Fibroblast of skin of scalp (primary cell): ENCODE measurements at regions not wholly inside any gene's neighbourhood (a gene's known extent, or its start where the extent isn't known, plus 50 kb on each side); places are given as distances from the start of the nearest gene placed in this dataset.

ENCODE experiments used
- DNase-seq: peaks from one replicate; pipeline ENCODE4 v3.0.0-alpha.2; 2013

DNA sequence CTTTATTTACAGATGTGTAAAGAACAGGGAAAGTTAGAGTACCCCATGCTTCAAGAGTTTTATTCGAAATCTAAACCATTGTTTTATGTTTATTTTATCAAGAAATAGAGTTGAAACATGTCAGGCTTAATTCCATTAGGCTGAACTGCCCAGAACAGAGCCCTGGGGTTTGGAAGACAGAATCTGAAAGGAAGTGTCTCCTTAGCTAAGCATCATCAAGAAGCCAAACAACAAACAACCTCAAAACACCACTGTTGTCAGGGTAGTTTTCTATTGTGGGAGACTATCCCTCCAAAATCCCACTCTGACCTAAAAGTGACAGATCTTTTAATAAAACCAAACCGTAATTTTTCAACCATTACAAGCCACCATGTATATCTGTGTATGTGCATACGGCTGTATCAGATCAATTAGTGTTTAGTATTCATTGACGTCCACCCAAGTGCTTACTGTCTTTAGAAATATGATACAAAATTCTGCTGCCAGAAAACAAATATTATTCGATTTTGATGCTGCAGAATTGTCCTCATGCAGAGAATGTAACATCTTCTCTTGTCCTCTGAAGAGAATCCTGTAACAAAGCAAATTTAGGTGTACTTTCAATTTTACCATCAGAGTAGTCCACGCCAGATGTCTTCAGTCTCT, 271.9 kb upstream of the TMEM161B start:
- no peak for DNase-seq

GRCh38 chr5:88539693-88540365, 271.2 kb upstream of the TMEM161B start:
- DNase-seq, result no peak

- DNase-seq, result no peak
Observed at GRCh38 chr5:88539026-88539425, 270.4 kb upstream of the TMEM161B start.

- DNase-seq, result no peak
Observed at GRCh38 chr5:88536146-88536545, 267.5 kb upstream of the TMEM161B start.

DNA sequence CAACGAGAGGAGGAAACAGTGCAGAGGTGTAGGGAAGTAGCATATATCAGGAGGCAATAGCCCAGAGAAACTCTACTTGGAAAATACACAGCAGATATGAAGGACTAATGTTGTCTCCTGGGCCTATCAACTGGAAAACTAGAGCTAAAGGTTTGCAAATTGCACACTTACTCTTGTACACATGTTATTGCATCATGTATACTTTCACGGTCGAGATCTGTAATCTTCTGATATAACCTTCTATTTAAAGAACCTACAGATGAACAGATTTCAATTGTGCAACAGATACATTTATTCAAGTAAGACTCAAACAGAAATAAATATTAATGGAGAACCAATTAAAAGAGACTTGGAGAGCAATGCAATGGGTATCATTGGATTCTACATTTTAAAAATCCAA, 256.3 kb upstream of the TMEM161B start:
- no peak for DNase-seq

- no peak for DNase-seq
Observed at GRCh38 chr5:88519066-88519465, 250.4 kb upstream of the TMEM161B start.

- peak; percentile 41 for DNase-seq
Observed at GRCh38 chr5:88518131-88519016, 249.7 kb upstream of the TMEM161B start.

DNA sequence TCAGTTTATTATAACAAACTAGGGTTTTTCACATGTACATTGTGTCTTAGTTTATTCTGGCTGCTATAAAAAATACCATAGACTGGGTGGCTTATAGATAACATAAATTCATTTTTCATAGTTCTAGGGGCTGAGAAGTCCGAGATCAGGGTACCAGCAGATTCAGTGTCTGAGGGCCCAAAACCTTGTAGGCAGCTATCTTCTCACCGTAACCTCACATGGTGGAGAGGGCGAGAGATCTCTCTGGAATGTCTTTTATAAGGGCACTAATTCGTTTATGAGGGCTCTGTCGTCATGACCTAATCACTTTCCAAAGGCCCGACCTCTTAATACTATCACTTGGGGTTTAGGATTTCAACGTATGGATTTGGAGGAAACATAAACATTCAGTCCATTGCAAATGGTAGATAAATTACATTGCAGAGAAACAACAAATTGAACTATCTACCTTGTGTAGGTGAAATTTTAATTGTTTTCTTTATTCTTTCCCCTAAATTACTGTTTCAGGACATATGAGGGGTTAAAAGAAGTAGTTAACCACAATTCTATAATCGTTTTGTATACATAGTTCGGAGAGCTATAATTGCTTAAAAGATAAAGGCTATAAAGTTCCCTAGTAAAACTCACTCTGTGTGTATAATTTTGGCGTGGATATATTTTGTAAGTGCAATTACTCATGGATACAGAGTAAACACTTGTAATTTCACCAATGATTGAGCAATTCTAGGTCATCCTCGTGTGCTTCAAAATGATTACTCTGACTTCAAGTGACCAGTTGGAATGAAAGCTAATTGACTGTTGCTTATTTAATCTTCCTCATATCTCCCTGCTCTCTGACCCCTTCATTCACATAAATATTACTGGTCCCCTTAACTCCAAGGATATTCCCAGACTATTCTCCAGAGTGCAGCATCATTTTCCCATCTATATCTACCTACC, 247.5 kb upstream of the TMEM161B start:
- no peak for DNase-seq

DNA sequence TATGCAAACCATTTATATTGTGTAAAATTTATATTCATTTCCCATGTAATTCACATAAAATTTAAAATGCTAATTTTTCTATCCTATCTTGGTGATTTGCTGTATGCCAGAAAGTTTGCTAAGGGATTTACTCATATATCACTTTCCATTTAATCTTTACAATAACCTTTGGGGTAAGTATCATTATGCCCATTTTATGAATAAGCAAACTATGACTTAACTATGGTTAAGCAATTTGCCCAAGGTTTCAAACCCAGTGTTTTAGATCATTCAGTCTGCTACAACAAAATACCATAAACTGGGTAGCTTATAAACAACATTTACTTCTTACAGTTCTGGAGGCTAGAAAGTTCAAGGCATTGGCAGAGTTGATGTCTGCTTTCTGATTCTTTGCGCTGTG, 246.4 kb upstream of the TMEM161B start:
- DNase-seq, result no peak

DNA sequence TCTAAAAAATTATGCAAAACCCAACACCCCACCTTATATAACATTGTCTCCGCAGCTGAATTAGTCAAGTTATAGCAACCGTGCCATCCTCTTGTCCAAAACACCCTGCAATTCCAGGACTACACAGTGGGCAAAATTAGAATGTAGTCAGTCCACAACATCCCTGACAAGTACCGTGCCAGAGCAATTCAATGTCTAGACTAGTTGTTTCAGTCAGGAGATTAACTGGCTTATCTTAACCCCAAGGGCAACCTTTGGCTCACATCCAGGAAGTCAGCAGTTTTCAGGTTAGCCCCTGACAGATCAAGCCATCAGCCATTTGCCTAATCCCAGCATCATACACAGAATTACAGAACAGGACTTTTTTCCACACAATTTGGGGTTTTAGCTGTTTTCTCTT, 240.8 kb upstream of the TMEM161B start:
- no peak for DNase-seq

DNA sequence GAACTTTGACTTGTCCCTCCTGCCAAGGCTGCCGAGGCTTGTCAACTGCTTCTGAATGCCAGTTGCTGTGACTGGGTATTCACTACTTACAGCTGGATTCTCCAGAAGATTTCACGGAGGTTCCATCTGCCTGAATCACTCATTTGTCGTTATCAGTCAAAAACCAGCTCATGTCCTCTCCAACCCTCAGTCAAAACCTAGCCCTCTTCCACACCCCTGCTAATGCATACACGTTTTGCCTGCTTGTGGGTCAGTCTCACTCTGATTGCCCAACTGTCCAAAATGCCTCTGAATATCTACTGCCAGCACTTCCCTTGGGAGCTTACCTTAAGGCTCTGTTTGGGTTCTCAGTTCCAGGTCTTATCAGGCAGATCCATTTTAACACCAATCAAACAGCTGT, 238.6 kb upstream of the TMEM161B start:
- no peak for DNase-seq

- DNase-seq, result no peak
Observed at GRCh38 chr5:88503406-88503805, 234.8 kb upstream of the TMEM161B start.

- no peak for DNase-seq
Observed at GRCh38 chr5:88503041-88503345, 234.3 kb upstream of the TMEM161B start.

DNA sequence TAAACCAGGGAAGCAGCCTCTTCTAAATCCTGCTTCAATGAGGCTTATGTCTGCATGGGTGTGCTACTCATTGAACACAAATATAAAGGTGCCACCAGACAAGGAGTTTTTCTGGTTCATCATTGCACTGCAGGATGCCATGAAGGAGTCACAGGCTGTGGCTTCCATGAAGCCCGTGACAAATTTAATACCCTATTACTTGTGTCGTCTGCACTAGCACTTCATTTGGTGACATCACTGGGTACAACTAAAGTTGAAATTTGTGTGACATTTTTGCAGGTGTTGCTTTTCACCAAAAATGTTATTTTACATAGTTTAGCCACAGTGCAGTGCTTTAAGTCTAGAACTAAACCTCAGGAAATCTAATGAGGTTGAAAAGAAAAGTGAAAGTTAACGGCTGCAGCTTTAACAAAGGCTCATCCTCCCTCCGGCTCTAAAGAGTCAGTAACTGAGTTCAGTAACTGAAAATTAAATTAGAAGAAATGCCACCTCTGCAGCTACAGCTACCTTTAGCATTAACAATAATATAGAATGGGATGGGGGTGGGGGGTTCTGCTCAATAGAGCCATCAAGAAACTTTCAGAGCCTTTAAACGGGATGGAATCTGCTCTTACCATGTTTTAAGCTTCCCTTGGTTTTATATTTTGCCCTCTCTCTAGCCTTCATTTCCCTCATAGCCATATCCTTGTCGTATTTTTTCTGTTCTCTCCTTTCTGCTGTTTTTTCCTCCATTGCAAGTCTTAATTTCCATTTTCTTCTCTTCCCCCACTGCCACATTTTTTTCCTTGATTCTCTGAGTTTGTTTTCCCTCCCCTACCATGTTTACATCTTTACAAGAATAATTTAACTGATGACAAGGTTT, 233.8 kb upstream of the TMEM161B start:
- peak; percentile 1 for DNase-seq

GRCh38 chr5:88495810-88496209, 227.2 kb upstream of the TMEM161B start:
- DNase-seq, result no peak

GRCh38 chr5:88490874-88491273, 222.2 kb upstream of the TMEM161B start:
- DNase-seq, result no peak

- DNase-seq, result no peak
Observed at GRCh38 chr5:88489364-88489763, 220.7 kb upstream of the TMEM161B start.

- DNase-seq, result no peak
Observed at GRCh38 chr5:88488561-88488960, 219.9 kb upstream of the TMEM161B start.

DNA sequence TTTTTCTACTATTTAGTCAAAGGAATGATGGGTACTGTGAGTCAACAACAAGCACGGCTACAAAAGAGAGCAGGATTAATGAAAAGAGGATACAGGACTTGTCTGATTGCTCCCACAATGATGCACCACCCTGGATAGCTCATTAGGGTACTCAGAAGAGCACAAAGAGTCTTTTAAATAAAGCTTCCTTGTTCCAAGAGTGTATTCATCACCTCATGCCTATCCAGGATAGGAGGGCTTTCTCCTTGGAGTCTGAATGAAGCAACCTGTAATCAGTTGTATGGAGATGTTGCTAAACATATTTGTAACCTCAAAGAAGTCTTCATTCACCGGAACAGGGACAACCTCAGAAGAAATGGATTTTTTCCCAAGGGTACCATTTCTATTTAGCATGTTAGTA, 219.5 kb upstream of the TMEM161B start:
- no peak for DNase-seq

DNA sequence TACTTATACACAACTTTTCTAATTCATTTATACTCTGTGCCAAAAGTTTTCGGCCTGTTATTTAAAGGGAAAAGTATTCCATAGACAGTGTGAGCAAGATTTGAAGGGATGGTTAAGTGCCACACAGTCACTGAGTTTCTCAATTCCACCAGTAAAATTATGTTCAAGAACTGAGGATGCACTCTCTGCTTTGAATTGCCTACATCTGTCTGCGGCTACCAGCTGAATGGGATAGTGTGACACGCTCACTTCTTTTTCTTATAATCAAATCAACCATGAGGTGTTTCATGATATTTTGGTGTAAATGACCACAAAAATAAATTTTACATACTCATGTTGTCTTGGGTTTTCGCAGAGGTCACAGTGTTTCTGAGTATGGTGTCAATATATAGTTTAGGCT, 218.4 kb upstream of the TMEM161B start:
- no peak for DNase-seq

DNA sequence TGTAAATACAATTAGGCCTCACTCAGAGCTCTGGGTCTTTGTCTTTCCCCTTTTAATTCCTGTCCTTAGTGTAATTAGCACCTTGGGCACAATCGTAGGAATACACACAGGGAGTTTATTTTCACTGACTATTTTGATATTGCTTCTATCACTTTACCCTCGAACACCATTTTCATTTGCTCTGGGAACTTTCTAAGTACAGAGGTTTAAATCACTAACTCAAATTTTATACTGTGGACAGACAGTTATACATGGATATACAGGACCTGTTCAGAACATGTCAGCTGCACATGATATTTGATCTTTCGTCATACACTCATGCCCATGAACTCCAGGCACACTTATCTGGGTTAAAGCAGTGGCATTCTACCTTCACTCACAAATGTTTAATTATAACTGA, 217.8 kb upstream of the TMEM161B start:
- DNase-seq, result no peak

GRCh38 chr5:88485531-88485930, 216.9 kb upstream of the TMEM161B start:
- no peak for DNase-seq
